ENCODE measurements at regions not wholly inside any gene's neighbourhood (a gene's known extent, or its start where the extent isn't known, plus 50 kb on each side); places are given as distances from the start of the nearest gene placed in this dataset.
"Not testable (repeated sequence)": the region's sequence is repeated elsewhere in the genome, so short reads cannot be mapped to it uniquely, and the experiment has no call there.

GRCh38 chr18:57969824-57970223 is 74.2 kb upstream of the NEDD4L start:
- Mint-ChIP-seq H3K4me1 (peaks cover 18% of the 10 kb centered on the region), H3K27ac (no peak overlapping the region), H3K4me3 (peak overlapping the region; percentile 12), H3K9me3 (no peaks in the 10 kb centered on the region), H3K27me3 (no peaks in the 10 kb centered on the region), H3K36me3 (no peaks in the 10 kb centered on the region)
- DNase-seq (ENCODE audit: low spot score in 2 of 2) (no peak), ATAC-seq (ENCODE audit: low read depth) (no peak)

DNA sequence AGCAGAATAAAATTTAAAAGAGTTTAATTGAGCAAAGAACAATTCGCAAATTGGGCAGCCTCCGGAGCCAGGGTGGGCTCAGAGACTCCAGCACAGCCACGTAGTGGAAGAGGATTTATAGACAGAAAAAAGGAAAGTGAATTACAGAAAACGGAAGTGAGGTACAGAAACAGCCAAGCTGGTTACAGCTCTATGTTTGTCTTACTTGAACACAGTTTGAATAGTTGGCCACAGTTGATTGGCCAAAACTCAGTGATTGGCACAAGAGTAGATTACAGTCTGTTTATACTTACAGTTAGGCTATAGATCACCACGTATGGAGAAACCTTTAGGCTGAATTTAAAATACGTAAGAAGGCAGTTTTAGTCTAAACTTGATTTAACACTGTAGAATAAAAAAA is 78.8 kb upstream of the NEDD4L start:
- H3K36me3 Mint-ChIP-seq, result no peaks in the 10 kb centered on the region
- H3K9me3 Mint-ChIP-seq, result no peaks in the 10 kb centered on the region

DNA sequence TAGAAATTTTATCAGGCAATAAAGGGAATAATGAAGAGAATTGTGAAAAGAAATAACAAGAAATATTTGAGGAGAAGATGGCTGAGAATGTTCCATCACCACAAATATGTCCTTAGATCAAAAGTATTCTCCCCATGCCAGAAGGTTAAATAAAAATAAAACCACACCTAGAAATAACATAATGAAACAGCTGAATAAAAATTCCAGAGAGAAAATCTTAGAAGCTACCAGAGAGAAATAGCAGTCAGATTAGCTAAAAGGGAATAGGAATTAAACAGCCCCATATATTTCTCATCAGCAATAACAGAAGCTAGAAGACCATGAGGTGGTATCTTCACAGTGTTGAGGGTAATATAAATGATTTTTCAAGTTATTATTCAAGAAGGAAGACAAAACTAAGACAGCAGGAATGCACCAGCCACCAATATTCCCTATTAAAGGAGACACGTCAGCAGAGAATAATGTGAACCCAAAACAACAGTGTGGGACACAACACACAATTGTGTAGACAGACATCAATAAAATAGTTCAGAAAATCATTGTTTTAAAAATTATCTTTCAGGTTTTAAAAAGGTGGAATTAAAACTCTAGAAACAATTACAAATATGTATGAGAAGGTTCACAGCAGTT is 82.0 kb upstream of the NEDD4L start:
- Mint-ChIP-seq H3K9me3 (no peaks in the 10 kb centered on the region), H3K27ac (no peak overlapping the region), H3K4me3 (no peak overlapping the region), H3K4me1 (peaks cover 8% of the 10 kb centered on the region), H3K36me3 (no peaks in the 10 kb centered on the region), H3K27me3 (no peaks in the 10 kb centered on the region)
- DNase-seq (ENCODE audit: low spot score in 2 of 2) (no peak), ATAC-seq (ENCODE audit: low read depth) (no peak)

More for the DNA sequence above, 78.8 kb upstream of the NEDD4L start:
- DNase-seq (ENCODE audit: low spot score in 2 of 2), result no peak
- Mint-ChIP-seq H3K4me3 (peak overlapping the region; percentile 71), H3K4me1 (peaks cover 16% of the 10 kb centered on the region), H3K27me3 (no peaks in the 10 kb centered on the region), H3K27ac (peak overlapping the region; percentile 61)
- ATAC-seq (ENCODE audit: low read depth), result peak; percentile 69

DNA sequence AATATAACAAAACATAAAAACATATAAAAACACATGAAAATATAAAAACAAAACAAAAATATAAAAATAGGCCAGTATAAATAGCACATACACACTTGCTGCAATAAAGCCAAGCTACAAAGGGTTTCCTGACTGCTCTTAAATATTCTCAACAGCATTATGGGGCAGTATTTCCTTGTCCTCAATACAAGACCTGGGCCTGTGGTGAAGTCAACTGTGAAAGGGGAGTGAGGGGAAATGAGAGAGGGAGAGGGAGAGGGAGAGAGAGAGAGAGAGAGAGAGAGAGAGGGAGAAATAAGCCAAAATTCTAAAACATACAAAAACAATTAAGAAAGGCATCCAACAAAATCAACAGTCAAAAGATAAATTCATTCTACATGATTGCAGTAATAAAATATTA is 82.6 kb upstream of the NEDD4L start:
- H3K27me3 Mint-ChIP-seq, result no peaks in the 10 kb centered on the region
- no peak overlapping the region for H3K4me3 Mint-ChIP-seq
- H3K9me3 Mint-ChIP-seq, result no peaks in the 10 kb centered on the region

GRCh38 chr18:57959278-57959677 is 84.7 kb upstream of the NEDD4L start:
- Mint-ChIP-seq H3K4me3 (no peak overlapping the region), H3K9me3 (no peaks in the 10 kb centered on the region), H3K36me3 (no peaks in the 10 kb centered on the region), H3K27me3 (no peaks in the 10 kb centered on the region), H3K4me1 (peaks cover 4% of the 10 kb centered on the region), H3K27ac (no peak overlapping the region)
- DNase-seq (ENCODE audit: low spot score in 2 of 2), result peak in 1 of 2 donors; percentile 44
- peak; percentile 99 for ATAC-seq (ENCODE audit: low read depth)

More for the DNA sequence above, 82.6 kb upstream of the NEDD4L start:
- Mint-ChIP-seq H3K4me1 (peaks cover 8% of the 10 kb centered on the region), H3K36me3 (no peaks in the 10 kb centered on the region), H3K27ac (no peak overlapping the region)
- no peak for ATAC-seq (ENCODE audit: low read depth)
- DNase-seq (ENCODE audit: low spot score in 2 of 2), result no peak

DNA sequence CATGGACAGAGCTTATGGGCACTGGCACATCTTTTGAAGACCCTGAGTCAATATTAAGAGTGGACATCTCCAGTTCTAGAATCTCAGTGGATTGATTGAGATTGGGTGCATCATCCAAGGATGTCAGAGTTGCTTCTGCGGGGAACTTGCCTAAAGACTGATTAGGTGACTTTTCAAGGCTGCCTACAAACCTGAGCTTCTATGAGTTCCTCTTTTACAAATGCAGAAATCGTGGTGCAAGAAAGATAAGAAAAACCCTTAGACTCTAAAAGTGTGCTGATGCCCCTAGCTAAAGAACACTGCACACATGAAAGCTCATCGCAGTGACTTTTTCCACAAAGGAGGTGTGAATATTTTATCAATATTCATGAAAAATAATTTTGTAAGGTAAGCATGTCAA is 86.8 kb upstream of the NEDD4L start:
- no peak for ATAC-seq (ENCODE audit: low read depth)
- DNase-seq (ENCODE audit: low spot score in 2 of 2), result no peak
- Mint-ChIP-seq H3K4me3 (no peak overlapping the region), H3K27me3 (no peaks in the 10 kb centered on the region), H3K4me1 (peaks cover 4% of the 10 kb centered on the region), H3K36me3 (no peaks in the 10 kb centered on the region), H3K9me3 (no peaks in the 10 kb centered on the region), H3K27ac (no peak overlapping the region)

GRCh38 chr18:57956491-57956890 is 87.5 kb upstream of the NEDD4L start:
- H3K36me3 Mint-ChIP-seq, result no peaks in the 10 kb centered on the region
- ATAC-seq (ENCODE audit: low read depth) (no peak), DNase-seq (ENCODE audit: low spot score in 2 of 2) (no peak)
- no peak overlapping the region for H3K27ac Mint-ChIP-seq
- no peaks in the 10 kb centered on the region for H3K27me3 Mint-ChIP-seq
- H3K4me1 Mint-ChIP-seq, result peaks cover 7% of the 10 kb centered on the region
- no peaks in the 10 kb centered on the region for H3K9me3 Mint-ChIP-seq
- no peak overlapping the region for H3K4me3 Mint-ChIP-seq

- Mint-ChIP-seq H3K36me3 (no peaks in the 10 kb centered on the region), H3K27me3 (no peaks in the 10 kb centered on the region), H3K4me3 (no peak overlapping the region), H3K9me3 (no peaks in the 10 kb centered on the region), H3K27ac (no peak overlapping the region), H3K4me1 (peaks cover 16% of the 10 kb centered on the region)
- ATAC-seq (ENCODE audit: low read depth) (no peak), DNase-seq (ENCODE audit: low spot score in 2 of 2) (no peak)
These were observed 89.1 kb upstream of the NEDD4L start for GRCh38 chr18:57954935-57955334.

DNA sequence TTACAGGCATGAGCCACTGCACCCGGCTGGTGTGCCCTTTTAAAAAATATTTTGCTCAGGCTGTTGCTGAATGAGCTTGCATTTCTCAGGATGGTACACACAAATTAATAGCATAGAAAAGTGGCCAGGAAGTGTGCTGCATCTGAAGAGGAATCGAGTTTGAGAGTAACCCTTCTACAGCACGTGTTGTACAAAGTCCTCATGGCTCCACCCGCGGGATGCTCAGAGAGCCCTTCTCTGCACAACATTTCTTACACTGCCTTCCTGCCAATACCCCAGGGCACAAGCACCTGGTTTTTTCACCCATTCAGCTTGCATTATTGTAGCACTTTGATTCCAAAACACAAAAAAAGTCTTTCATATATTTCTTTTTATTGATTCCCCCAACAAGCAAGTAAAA is 90.1 kb upstream of the NEDD4L start:
- no peaks in the 10 kb centered on the region for H3K36me3 Mint-ChIP-seq
- no peaks in the 10 kb centered on the region for H3K9me3 Mint-ChIP-seq
- H3K4me3 Mint-ChIP-seq, result no peak overlapping the region

DNA sequence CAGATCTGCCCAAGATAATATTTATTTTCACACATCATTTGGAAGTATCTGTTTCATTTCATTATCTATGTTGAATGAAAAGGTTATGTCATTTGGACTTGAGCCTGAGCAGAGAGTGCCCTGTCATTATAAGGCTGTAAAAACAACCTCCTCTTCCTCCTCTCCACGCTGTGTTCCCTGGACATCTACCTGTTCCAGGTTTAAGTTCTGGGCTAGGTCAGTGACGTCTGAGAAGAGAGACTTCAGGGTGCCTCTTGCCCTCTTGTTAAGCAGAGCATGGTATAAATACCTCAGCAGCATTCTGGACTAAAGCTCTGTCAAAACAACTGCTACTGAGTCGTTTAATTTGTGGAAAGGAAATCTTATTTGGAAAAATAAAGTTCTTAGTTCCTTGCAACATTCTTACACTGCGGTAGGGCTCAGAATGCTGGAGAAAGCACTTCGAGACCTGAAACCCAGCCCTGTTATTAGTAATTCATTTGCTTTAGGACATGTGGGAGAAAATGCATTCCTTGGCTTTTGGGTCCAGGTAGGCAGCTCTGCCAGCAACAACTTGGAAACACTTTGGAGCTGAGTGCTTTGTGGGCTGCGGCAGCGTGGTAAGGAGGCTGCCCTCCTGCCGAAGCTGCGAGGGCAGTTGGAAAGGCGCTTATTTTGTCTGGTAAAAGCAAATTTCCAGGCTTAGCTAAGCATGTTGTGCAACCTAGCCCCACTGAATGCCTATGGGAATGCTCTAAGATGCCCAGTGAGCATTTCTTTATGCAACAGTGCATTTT is 91.8 kb upstream of the NEDD4L start:
- no peak overlapping the region for H3K27ac Mint-ChIP-seq
- H3K4me3 Mint-ChIP-seq, result no peak overlapping the region
- peaks cover 12% of the 10 kb centered on the region for H3K4me1 Mint-ChIP-seq
- no peak for DNase-seq (ENCODE audit: low spot score in 2 of 2)
- H3K9me3 Mint-ChIP-seq, result no peaks in the 10 kb centered on the region
- H3K36me3 Mint-ChIP-seq, result no peaks in the 10 kb centered on the region
- no peaks in the 10 kb centered on the region for H3K27me3 Mint-ChIP-seq
- no peak for ATAC-seq (ENCODE audit: low read depth)

More for the DNA sequence above, 90.1 kb upstream of the NEDD4L start:
- DNase-seq (ENCODE audit: low spot score in 2 of 2), result no peak
- ATAC-seq (ENCODE audit: low read depth), result no peak
- no peak overlapping the region for H3K27ac Mint-ChIP-seq
- no peaks in the 10 kb centered on the region for H3K27me3 Mint-ChIP-seq
- peaks cover 12% of the 10 kb centered on the region for H3K4me1 Mint-ChIP-seq

- Mint-ChIP-seq H3K4me3 (peak overlapping the region; percentile 6), H3K4me1 (peaks cover 12% of the 10 kb centered on the region)
These were observed 92.8 kb upstream of the NEDD4L start for GRCh38 chr18:57951117-57951796.

GRCh38 chr18:57950542-57950941 is 93.5 kb upstream of the NEDD4L start:
- ATAC-seq (ENCODE audit: low read depth), result no peak
- H3K4me3 Mint-ChIP-seq, result no peak overlapping the region
- H3K9me3 Mint-ChIP-seq, result no peaks in the 10 kb centered on the region
- H3K36me3 Mint-ChIP-seq, result no peaks in the 10 kb centered on the region
- H3K27me3 Mint-ChIP-seq, result no peaks in the 10 kb centered on the region
- DNase-seq (ENCODE audit: low spot score in 2 of 2), result no peak
- H3K4me1 Mint-ChIP-seq, result peaks cover 12% of the 10 kb centered on the region
- no peak overlapping the region for H3K27ac Mint-ChIP-seq

More at GRCh38 chr18:57951117-57951796, 92.8 kb upstream of the NEDD4L start:
- Mint-ChIP-seq H3K27me3 (no peaks in the 10 kb centered on the region), H3K27ac (peak overlapping the region; percentile 68), H3K36me3 (no peaks in the 10 kb centered on the region), H3K9me3 (no peaks in the 10 kb centered on the region)
- DNase-seq (ENCODE audit: low spot score in 2 of 2) (no peak), ATAC-seq (ENCODE audit: low read depth) (peak; percentile 83)

GRCh38 chr18:57949335-57949734 is 94.7 kb upstream of the NEDD4L start:
- H3K27ac Mint-ChIP-seq; DNase-seq (ENCODE audit: low spot score in 2 of 2); ATAC-seq (ENCODE audit: low read depth); H3K4me3 Mint-ChIP-seq; H3K27me3 Mint-ChIP-seq; H3K9me3 Mint-ChIP-seq; H3K36me3 Mint-ChIP-seq: not testable (repeated sequence)
- peaks cover 12% of the 10 kb centered on the region for H3K4me1 Mint-ChIP-seq

GRCh38 chr18:57947117-57947516 is 96.9 kb upstream of the NEDD4L start:
- Mint-ChIP-seq H3K27ac (no peak overlapping the region), H3K27me3 (peaks cover 4% of the 10 kb centered on the region), H3K36me3 (no peaks in the 10 kb centered on the region), H3K9me3 (no peaks in the 10 kb centered on the region), H3K4me3 (no peak overlapping the region), H3K4me1 (peaks cover 12% of the 10 kb centered on the region)
- DNase-seq (ENCODE audit: low spot score in 2 of 2) (no peak), ATAC-seq (ENCODE audit: low read depth) (no peak)
